ENCODE measurements at regions not wholly inside any gene's neighbourhood (a gene's known extent, or its start where the extent isn't known, plus 50 kb on each side); places are given as distances from the start of the nearest gene placed in this dataset.

- TF ChIP-seq ZNF274 (CRISPR knock-in tag; IDR thresholded peaks at IDR 0.05) (no peak), ZNF362 (CRISPR knock-in tag; IDR thresholded peaks at IDR 0.05; ENCODE audit: borderline replicate concordance) (no peak), GTF2F1 (IDR thresholded peaks at IDR 0.05; ENCODE audit: low read length) (no peak), PHF8 (CRISPR knock-in tag; IDR thresholded peaks at IDR 0.05) (no peak), ZNF75D (CRISPR knock-in tag; IDR thresholded peaks at IDR 0.05; ENCODE audit: borderline replicate concordance) (no peak), AFF4 (CRISPR knock-in tag; IDR thresholded peaks at IDR 0.05) (no peak), SMARCC2 (IDR thresholded peaks at IDR 0.05) (no peak), ZNF883 (CRISPR knock-in tag; IDR thresholded peaks at IDR 0.05; ENCODE audit: not compliant biosample characterization) (no peak), ZBTB8A (CRISPR knock-in tag; IDR thresholded peaks at IDR 0.05; ENCODE audit: borderline replicate concordance, low read depth) (no peak), FOXJ3 (CRISPR knock-in tag; IDR thresholded peaks at IDR 0.05; ENCODE audit: borderline replicate concordance) (no peak), RAD21 (CRISPR knock-in tag; IDR thresholded peaks at IDR 0.05) (no peak), ETV6 (CRISPR knock-in tag; conservative IDR thresholded peaks at IDR 0.05) (no peak)
- TF ChIP-seq, protein P1, sequence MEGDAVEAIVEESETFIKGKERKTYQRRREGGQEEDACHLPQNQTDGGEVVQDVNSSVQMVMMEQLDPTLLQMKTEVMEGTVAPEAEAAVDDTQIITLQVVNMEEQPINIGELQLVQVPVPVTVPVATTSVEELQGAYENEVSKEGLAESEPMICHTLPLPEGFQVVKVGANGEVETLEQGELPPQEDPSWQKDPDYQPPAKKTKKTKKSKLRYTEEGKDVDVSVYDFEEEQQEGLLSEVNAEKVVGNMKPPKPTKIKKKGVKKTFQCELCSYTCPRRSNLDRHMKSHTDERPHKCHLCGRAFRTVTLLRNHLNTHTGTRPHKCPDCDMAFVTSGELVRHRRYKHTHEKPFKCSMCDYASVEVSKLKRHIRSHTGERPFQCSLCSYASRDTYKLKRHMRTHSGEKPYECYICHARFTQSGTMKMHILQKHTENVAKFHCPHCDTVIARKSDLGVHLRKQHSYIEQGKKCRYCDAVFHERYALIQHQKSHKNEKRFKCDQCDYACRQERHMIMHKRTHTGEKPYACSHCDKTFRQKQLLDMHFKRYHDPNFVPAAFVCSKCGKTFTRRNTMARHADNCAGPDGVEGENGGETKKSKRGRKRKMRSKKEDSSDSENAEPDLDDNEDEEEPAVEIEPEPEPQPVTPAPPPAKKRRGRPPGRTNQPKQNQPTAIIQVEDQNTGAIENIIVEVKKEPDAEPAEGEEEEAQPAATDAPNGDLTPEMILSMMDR (CRISPR knock-in tag; IDR thresholded peaks at IDR 0.05): no peak
Observed at GRCh38 chr1:220992705-220993052, 113.4 kb downstream of the HLX start.

Measured in HepG2 (cell line).